ENCODE measurements at regions not wholly inside any gene's neighbourhood (a gene's known extent, or its start where the extent isn't known, plus 50 kb on each side); places are given as distances from the start of the nearest gene placed in this dataset.

DNA sequence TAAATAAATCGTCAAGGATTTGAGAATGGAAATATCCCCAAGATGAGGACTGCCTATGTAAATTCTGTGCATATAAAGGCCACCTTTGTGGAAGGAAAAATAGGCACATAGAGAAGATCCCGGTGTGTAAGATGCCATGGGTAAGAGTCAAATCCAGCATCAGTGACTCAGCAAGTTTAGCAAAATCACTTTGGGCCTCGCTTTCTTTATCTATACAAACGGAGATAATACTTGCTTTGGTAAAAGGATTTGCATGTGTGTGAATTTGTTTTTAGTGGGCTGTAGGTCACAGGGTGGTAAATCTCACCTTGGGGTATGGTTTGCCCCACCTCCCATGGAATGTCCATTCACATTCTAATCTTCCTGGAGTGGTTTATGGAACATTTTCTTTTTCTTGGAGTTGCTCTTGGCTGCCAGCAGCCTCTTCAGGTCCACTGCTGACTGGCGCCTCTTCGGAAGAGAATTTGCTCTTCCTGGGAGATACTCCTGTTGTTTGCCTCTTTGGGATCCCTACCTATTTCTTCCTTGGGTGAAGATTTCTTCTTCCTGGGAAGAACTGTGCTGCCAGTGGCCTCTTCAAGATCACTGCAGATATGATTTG lies 587.6 kb downstream of the CDH11 start:
- Histone ChIP-seq H3K27ac (no peak overlapping the region), H3K36me3 (no peaks in the 10 kb centered on the region), H3K4me3 (no peak overlapping the region), H3K27me3 (no peaks in the 10 kb centered on the region), H3K4me1 (ENCODE audit: low read depth) (no peaks in the 10 kb centered on the region), H3K9me3 (ENCODE audit: low read depth) (no peaks in the 10 kb centered on the region)
- TF ChIP-seq, protein P1, sequence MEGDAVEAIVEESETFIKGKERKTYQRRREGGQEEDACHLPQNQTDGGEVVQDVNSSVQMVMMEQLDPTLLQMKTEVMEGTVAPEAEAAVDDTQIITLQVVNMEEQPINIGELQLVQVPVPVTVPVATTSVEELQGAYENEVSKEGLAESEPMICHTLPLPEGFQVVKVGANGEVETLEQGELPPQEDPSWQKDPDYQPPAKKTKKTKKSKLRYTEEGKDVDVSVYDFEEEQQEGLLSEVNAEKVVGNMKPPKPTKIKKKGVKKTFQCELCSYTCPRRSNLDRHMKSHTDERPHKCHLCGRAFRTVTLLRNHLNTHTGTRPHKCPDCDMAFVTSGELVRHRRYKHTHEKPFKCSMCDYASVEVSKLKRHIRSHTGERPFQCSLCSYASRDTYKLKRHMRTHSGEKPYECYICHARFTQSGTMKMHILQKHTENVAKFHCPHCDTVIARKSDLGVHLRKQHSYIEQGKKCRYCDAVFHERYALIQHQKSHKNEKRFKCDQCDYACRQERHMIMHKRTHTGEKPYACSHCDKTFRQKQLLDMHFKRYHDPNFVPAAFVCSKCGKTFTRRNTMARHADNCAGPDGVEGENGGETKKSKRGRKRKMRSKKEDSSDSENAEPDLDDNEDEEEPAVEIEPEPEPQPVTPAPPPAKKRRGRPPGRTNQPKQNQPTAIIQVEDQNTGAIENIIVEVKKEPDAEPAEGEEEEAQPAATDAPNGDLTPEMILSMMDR (IDR thresholded peaks at IDR 0.05; ENCODE audit: low read depth, low read length), result no peak
- peak in 1 of 2 donors; percentile 10 for DNase-seq (ENCODE audit: low read depth in 1 of 2, low spot score in 1 of 2)

DNA sequence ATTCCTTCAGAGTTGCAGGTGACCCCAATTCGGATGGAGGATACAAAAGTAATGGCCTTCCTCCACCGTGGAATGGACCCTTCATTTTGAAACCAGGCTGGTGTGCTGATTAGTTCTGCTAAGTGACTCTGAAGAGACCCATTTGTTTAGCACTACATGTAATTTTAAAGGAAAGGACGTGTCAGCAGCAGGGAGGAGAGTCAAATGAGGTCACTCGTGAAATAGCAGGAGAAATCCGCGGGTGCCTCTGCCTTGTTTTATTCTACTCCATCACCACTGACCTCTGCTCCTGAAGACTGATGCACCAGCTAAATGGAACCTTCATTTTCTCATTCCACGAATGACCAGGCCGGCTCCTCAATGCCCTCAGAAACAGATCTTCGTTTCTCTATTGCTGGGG lies 589.2 kb downstream of the CDH11 start:
- H3K4me1 ChIP-seq (ENCODE audit: low read depth), result no peaks in the 10 kb centered on the region
- no peak overlapping the region for H3K27ac ChIP-seq

DNA sequence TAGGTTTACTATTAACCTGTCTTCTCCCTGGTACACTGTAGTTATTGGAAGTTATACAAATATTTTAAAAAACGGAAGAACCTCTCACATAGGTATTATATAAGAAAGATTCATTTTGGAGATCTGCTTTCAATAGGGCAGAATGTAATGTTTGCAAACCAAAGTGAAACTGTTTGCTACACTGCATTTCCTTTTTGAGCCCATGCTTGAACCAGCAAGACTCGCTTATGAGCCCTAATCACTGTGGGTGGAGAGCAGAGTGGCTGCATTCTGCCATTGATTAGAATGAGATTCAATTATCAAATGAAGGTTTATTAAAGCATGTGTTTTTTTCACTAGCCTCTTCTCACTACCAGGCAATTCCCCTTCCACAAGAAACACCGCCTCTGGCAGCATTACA lies 589.7 kb downstream of the CDH11 start:
- no peaks in the 10 kb centered on the region for H3K27me3 ChIP-seq
- no peak overlapping the region for H3K4me3 ChIP-seq
- H3K4me1 ChIP-seq (ENCODE audit: low read depth), result no peaks in the 10 kb centered on the region
- TF ChIP-seq, protein P1 (IDR thresholded peaks at IDR 0.05; ENCODE audit: low read depth, low read length), result no peak
- no peak for DNase-seq (ENCODE audit: low read depth in 1 of 2, low spot score in 1 of 2)
- no peak overlapping the region for H3K27ac ChIP-seq
- no peaks in the 10 kb centered on the region for H3K9me3 ChIP-seq (ENCODE audit: low read depth)
- no peaks in the 10 kb centered on the region for H3K36me3 ChIP-seq

More for the DNA sequence above, 589.2 kb downstream of the CDH11 start:
- Histone ChIP-seq H3K36me3 (no peaks in the 10 kb centered on the region), H3K27me3 (no peaks in the 10 kb centered on the region), H3K4me3 (no peak overlapping the region), H3K9me3 (ENCODE audit: low read depth) (no peaks in the 10 kb centered on the region)
- TF ChIP-seq, protein P1 (IDR thresholded peaks at IDR 0.05; ENCODE audit: low read depth, low read length), result no peak
- peak in 1 of 2 donors; percentile 8 for DNase-seq (ENCODE audit: low read depth in 1 of 2, low spot score in 1 of 2)

DNA sequence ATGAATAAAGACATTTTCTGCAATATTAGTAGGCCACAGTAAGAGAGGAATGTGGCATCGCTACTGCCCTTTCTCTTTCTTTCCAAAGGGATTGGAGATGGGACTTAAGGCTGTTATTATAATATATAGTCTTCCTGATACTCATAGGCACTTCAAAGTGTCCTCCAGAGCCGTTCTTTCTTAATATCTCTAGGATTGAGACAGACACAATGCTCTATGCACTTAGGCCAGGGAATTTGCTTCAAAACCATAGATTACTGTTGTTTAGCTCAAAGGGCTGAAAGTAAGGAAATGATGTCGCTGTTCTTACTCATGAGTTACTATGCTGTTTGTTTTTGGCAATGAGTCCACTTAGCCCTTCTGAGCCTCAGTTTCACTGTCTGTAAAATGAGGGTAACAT lies 590.5 kb downstream of the CDH11 start:
- no peaks in the 10 kb centered on the region for H3K27me3 ChIP-seq
- H3K9me3 ChIP-seq (ENCODE audit: low read depth), result no peaks in the 10 kb centered on the region
- TF ChIP-seq, protein P1 (IDR thresholded peaks at IDR 0.05; ENCODE audit: low read depth, low read length), result no peak
- H3K36me3 ChIP-seq, result no peaks in the 10 kb centered on the region
- H3K27ac ChIP-seq, result no peak overlapping the region
- no peaks in the 10 kb centered on the region for H3K4me1 ChIP-seq (ENCODE audit: low read depth)
- no peak overlapping the region for H3K4me3 ChIP-seq
- DNase-seq (ENCODE audit: low read depth in 1 of 2, low spot score in 1 of 2), result no peak

DNA sequence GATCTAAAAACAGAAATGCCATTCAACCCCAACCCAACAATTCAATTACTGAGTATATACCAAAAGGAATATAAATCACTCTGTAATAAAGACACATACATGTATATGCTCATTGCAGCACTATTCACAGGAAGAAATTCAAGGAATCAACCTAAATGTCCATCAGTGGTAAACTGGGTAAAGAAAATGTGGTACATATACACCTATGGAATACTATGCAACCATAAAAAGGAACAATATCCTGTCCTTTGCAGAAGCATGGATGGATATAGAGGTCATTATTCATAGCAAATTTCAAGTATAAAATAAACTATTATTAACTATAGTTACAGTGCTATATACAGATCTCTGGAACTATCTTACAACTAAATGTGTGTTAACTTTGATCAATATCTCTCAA lies 599.3 kb downstream of the CDH11 start:
- H3K27ac ChIP-seq, result no peak overlapping the region
- no peak overlapping the region for H3K4me3 ChIP-seq
- no peaks in the 10 kb centered on the region for H3K9me3 ChIP-seq (ENCODE audit: low read depth)
- TF ChIP-seq, protein P1 (IDR thresholded peaks at IDR 0.05; ENCODE audit: low read depth, low read length), result no peak
- H3K36me3 ChIP-seq, result no peaks in the 10 kb centered on the region
- DNase-seq (ENCODE audit: low read depth in 1 of 2, low spot score in 1 of 2), result no peak
- H3K4me1 ChIP-seq (ENCODE audit: low read depth), result no peaks in the 10 kb centered on the region
- no peaks in the 10 kb centered on the region for H3K27me3 ChIP-seq

Measured in cardiac muscle cell (in vitro differentiated cells and primary cell).